Neural cell (in vitro differentiated cells): ENCODE measurements at regions not wholly inside any gene's neighbourhood (a gene's known extent, or its start where the extent isn't known, plus 50 kb on each side); places are given as distances from the start of the nearest gene placed in this dataset.

ENCODE experiments used
- MXI1 ChIP-seq: fragments of 450-650 bp; conservative IDR thresholded peaks from 2 replicates; pipeline ENCODE4 v1.6.1; 2014; ENCODE audit warnings: antibody characterized with exemption, mild to moderate bottlenecking; ENCODE audit not compliant: poor library complexity, severe bottlenecking
- SMC3 ChIP-seq: fragments of 450-650 bp; conservative IDR thresholded peaks from 2 replicates; pipeline ENCODE4 v1.6.1; 2014; ENCODE audit warnings: antibody characterized with exemption, mild to moderate bottlenecking, moderate library complexity; ENCODE audit not compliant: poor library complexity
- TAF1 ChIP-seq: IDR thresholded peaks from 2 replicates; pipeline ENCODE4 v1.6.1; 2012; ENCODE audit warnings: low read depth
- TF ChIP-seq, protein P1 (sequence below): fragments of 450-650 bp; IDR thresholded peaks from 2 replicates; pipeline ENCODE4 v1.5.1; 2014; ENCODE audit warnings: antibody characterized with exemption, mild to moderate bottlenecking, moderate library complexity; ENCODE audit not compliant: poor library complexity, severe bottlenecking
- TF ChIP-seq, protein P2 (sequence below): IDR thresholded peaks from 2 replicates; pipeline ENCODE4 v1.6.1; 2012; ENCODE audit warnings: borderline replicate concordance

DNA sequence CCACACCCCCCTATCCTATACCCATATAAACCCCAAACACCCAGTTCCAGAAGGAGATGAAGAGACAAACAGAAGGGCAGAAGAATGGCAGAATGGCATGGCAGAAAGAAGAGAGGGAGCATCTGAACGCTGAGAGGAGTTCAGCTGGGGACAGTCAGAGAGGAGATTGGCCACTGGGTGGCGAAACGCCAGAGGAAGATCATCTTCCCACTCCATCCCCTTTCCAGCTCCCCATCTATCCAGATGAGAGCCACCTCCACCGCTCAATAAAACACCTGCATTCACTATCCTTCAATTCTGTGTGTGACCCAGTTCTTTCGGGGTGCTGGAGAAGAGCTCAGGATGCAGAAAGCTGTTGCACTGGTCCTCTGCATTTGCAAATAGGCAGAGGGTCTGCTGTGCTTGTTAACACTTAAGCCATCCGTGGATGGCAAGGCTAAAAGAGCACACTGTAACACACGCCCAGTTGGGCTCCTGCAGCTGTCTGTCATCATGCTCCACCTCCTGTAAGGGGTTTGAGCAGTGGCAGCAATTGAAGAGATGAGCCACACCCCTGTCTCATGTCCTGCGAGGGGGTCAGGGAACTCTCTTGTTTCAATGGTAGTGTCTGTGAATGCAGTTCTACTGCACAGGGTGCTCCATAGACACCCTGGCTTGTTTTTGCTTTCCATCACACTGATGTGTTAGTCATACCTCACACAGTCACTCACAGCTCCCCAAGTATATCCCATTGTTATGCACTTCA lies 1034.8 kb upstream of the RBFOX1 start:
- TF ChIP-seq, protein P1, sequence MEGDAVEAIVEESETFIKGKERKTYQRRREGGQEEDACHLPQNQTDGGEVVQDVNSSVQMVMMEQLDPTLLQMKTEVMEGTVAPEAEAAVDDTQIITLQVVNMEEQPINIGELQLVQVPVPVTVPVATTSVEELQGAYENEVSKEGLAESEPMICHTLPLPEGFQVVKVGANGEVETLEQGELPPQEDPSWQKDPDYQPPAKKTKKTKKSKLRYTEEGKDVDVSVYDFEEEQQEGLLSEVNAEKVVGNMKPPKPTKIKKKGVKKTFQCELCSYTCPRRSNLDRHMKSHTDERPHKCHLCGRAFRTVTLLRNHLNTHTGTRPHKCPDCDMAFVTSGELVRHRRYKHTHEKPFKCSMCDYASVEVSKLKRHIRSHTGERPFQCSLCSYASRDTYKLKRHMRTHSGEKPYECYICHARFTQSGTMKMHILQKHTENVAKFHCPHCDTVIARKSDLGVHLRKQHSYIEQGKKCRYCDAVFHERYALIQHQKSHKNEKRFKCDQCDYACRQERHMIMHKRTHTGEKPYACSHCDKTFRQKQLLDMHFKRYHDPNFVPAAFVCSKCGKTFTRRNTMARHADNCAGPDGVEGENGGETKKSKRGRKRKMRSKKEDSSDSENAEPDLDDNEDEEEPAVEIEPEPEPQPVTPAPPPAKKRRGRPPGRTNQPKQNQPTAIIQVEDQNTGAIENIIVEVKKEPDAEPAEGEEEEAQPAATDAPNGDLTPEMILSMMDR: no peak
- TF ChIP-seq MXI1 (no peak), SMC3 (no peak), TAF1 (no peak)
- TF ChIP-seq, protein P2, sequence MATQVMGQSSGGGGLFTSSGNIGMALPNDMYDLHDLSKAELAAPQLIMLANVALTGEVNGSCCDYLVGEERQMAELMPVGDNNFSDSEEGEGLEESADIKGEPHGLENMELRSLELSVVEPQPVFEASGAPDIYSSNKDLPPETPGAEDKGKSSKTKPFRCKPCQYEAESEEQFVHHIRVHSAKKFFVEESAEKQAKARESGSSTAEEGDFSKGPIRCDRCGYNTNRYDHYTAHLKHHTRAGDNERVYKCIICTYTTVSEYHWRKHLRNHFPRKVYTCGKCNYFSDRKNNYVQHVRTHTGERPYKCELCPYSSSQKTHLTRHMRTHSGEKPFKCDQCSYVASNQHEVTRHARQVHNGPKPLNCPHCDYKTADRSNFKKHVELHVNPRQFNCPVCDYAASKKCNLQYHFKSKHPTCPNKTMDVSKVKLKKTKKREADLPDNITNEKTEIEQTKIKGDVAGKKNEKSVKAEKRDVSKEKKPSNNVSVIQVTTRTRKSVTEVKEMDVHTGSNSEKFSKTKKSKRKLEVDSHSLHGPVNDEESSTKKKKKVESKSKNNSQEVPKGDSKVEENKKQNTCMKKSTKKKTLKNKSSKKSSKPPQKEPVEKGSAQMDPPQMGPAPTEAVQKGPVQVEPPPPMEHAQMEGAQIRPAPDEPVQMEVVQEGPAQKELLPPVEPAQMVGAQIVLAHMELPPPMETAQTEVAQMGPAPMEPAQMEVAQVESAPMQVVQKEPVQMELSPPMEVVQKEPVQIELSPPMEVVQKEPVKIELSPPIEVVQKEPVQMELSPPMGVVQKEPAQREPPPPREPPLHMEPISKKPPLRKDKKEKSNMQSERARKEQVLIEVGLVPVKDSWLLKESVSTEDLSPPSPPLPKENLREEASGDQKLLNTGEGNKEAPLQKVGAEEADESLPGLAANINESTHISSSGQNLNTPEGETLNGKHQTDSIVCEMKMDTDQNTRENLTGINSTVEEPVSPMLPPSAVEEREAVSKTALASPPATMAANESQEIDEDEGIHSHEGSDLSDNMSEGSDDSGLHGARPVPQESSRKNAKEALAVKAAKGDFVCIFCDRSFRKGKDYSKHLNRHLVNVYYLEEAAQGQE: no peak
